ENCODE measurements at regions not wholly inside any gene's neighbourhood (a gene's known extent, or its start where the extent isn't known, plus 50 kb on each side); places are given as distances from the start of the nearest gene placed in this dataset.

- Mint-ChIP-seq H3K27ac (no peak overlapping the region), H3K27me3 (no peaks in the 10 kb centered on the region), H3K4me1 (no peaks in the 10 kb centered on the region), H3K36me3 (ENCODE audit: low read depth) (no peaks in the 10 kb centered on the region), H3K4me3 (no peak overlapping the region)
- ATAC-seq (no peak), DNase-seq (no peak)
- peaks cover 2% of the 10 kb centered on the region for H3K9me3 ChIP-seq (ENCODE audit: control insufficient read depth, low read length, poor library complexity, severe bottlenecking)
Measured at GRCh38 chr2:150710041-150710440, 222.6 kb upstream of the RND3 start.

- H3K27ac Mint-ChIP-seq: no peak overlapping the region
- no peak for DNase-seq
- no peaks in the 10 kb centered on the region for H3K4me1 Mint-ChIP-seq
- H3K4me3 Mint-ChIP-seq: no peak overlapping the region
- no peaks in the 10 kb centered on the region for H3K27me3 Mint-ChIP-seq
- no peaks in the 10 kb centered on the region for H3K36me3 Mint-ChIP-seq (ENCODE audit: low read depth)
- ATAC-seq: no peak
- no peaks in the 10 kb centered on the region for H3K9me3 ChIP-seq (ENCODE audit: control insufficient read depth, low read length, poor library complexity, severe bottlenecking)
Measured at GRCh38 chr2:150706561-150706960, 219.1 kb upstream of the RND3 start.

GRCh38 chr2:150705767-150706166, 218.3 kb upstream of the RND3 start:
- DNase-seq: no peak
- no peaks in the 10 kb centered on the region for H3K27me3 Mint-ChIP-seq
- no peaks in the 10 kb centered on the region for H3K4me1 Mint-ChIP-seq
- no peaks in the 10 kb centered on the region for H3K36me3 Mint-ChIP-seq (ENCODE audit: low read depth)
- H3K4me3 Mint-ChIP-seq: no peak overlapping the region
- no peak overlapping the region for H3K27ac Mint-ChIP-seq
- no peak for ATAC-seq
- no peaks in the 10 kb centered on the region for H3K9me3 ChIP-seq (ENCODE audit: control insufficient read depth, low read length, poor library complexity, severe bottlenecking)

- H3K36me3 Mint-ChIP-seq (ENCODE audit: low read depth): no peaks in the 10 kb centered on the region
- no peak overlapping the region for H3K27ac Mint-ChIP-seq
- H3K4me3 Mint-ChIP-seq: no peak overlapping the region
- H3K27me3 Mint-ChIP-seq: no peaks in the 10 kb centered on the region
- ATAC-seq: no peak
- H3K4me1 Mint-ChIP-seq: no peaks in the 10 kb centered on the region
- DNase-seq: no peak
- H3K9me3 ChIP-seq (ENCODE audit: control insufficient read depth, low read length, poor library complexity, severe bottlenecking): no peaks in the 10 kb centered on the region
Measured at GRCh38 chr2:150705357-150705756, 217.9 kb upstream of the RND3 start.

- Mint-ChIP-seq H3K27ac (no peak overlapping the region), H3K4me1 (no peaks in the 10 kb centered on the region), H3K36me3 (ENCODE audit: low read depth) (no peaks in the 10 kb centered on the region), H3K4me3 (no peak overlapping the region), H3K27me3 (no peaks in the 10 kb centered on the region)
- ATAC-seq (no peak), DNase-seq (no peak)
- no peaks in the 10 kb centered on the region for H3K9me3 ChIP-seq (ENCODE audit: control insufficient read depth, low read length, poor library complexity, severe bottlenecking)
Measured at GRCh38 chr2:150702791-150703190, 215.3 kb upstream of the RND3 start.

GRCh38 chr2:150700666-150701580, 213.5 kb upstream of the RND3 start:
- no peak for DNase-seq
- no peak overlapping the region for H3K27ac Mint-ChIP-seq
- no peaks in the 10 kb centered on the region for H3K36me3 Mint-ChIP-seq (ENCODE audit: low read depth)
- H3K27me3 Mint-ChIP-seq: no peaks in the 10 kb centered on the region
- no peaks in the 10 kb centered on the region for H3K4me1 Mint-ChIP-seq
- H3K9me3 ChIP-seq (ENCODE audit: control insufficient read depth, low read length, poor library complexity, severe bottlenecking): no peaks in the 10 kb centered on the region
- H3K4me3 Mint-ChIP-seq: no peak overlapping the region
- no peak for ATAC-seq

- no peak overlapping the region for H3K27ac Mint-ChIP-seq
- DNase-seq (no peak), ATAC-seq (no peak)
- no peak overlapping the region for H3K4me3 Mint-ChIP-seq
- H3K36me3 Mint-ChIP-seq (ENCODE audit: low read depth): no peaks in the 10 kb centered on the region
- no peaks in the 10 kb centered on the region for H3K9me3 ChIP-seq (ENCODE audit: control insufficient read depth, low read length, poor library complexity, severe bottlenecking)
- H3K27me3 Mint-ChIP-seq: no peaks in the 10 kb centered on the region
- H3K4me1 Mint-ChIP-seq: no peaks in the 10 kb centered on the region
Measured at GRCh38 chr2:150699218-150699617, 211.8 kb upstream of the RND3 start.

- no peak for ATAC-seq
Measured at GRCh38 chr2:150698016-150698661, 210.7 kb upstream of the RND3 start.

GRCh38 chr2:150697596-150697995, 210.1 kb upstream of the RND3 start:
- no peak overlapping the region for H3K4me3 Mint-ChIP-seq
- no peak overlapping the region for H3K27ac Mint-ChIP-seq
- ATAC-seq (no peak), DNase-seq (no peak)
- no peaks in the 10 kb centered on the region for H3K9me3 ChIP-seq (ENCODE audit: control insufficient read depth, low read length, poor library complexity, severe bottlenecking)
- H3K4me1 Mint-ChIP-seq: no peaks in the 10 kb centered on the region
- H3K36me3 Mint-ChIP-seq (ENCODE audit: low read depth): no peaks in the 10 kb centered on the region
- no peaks in the 10 kb centered on the region for H3K27me3 Mint-ChIP-seq

More at GRCh38 chr2:150698016-150698661, 210.7 kb upstream of the RND3 start:
- H3K9me3 ChIP-seq (ENCODE audit: control insufficient read depth, low read length, poor library complexity, severe bottlenecking): no peaks in the 10 kb centered on the region
- no peak for DNase-seq
- Mint-ChIP-seq H3K27me3 (no peaks in the 10 kb centered on the region), H3K36me3 (ENCODE audit: low read depth) (no peaks in the 10 kb centered on the region), H3K4me3 (no peak overlapping the region), H3K4me1 (no peaks in the 10 kb centered on the region), H3K27ac (no peak overlapping the region)

- ATAC-seq: no peak
- Mint-ChIP-seq H3K4me1 (no peaks in the 10 kb centered on the region), H3K4me3 (no peak overlapping the region), H3K27me3 (no peaks in the 10 kb centered on the region), H3K36me3 (ENCODE audit: low read depth) (no peaks in the 10 kb centered on the region), H3K27ac (no peak overlapping the region)
- H3K9me3 ChIP-seq (ENCODE audit: control insufficient read depth, low read length, poor library complexity, severe bottlenecking): no peaks in the 10 kb centered on the region
- no peak for DNase-seq
Measured at GRCh38 chr2:150695451-150696135, 208.1 kb upstream of the RND3 start.

- no peak for ATAC-seq
- DNase-seq: no peak
- no peak overlapping the region for H3K27ac Mint-ChIP-seq
- no peak overlapping the region for H3K4me3 Mint-ChIP-seq
- H3K27me3 Mint-ChIP-seq: no peaks in the 10 kb centered on the region
- H3K9me3 ChIP-seq (ENCODE audit: control insufficient read depth, low read length, poor library complexity, severe bottlenecking): no peaks in the 10 kb centered on the region
- H3K4me1 Mint-ChIP-seq: no peaks in the 10 kb centered on the region
- no peaks in the 10 kb centered on the region for H3K36me3 Mint-ChIP-seq (ENCODE audit: low read depth)
Measured at GRCh38 chr2:150693556-150693955, 206.1 kb upstream of the RND3 start.

- Mint-ChIP-seq H3K4me1 (no peaks in the 10 kb centered on the region), H3K36me3 (ENCODE audit: low read depth) (no peaks in the 10 kb centered on the region), H3K4me3 (no peak overlapping the region), H3K27ac (no peak overlapping the region), H3K27me3 (peaks cover under 1% of the 10 kb centered on the region)
- no peaks in the 10 kb centered on the region for H3K9me3 ChIP-seq (ENCODE audit: control insufficient read depth, low read length, poor library complexity, severe bottlenecking)
- no peak for DNase-seq
- ATAC-seq: no peak
Measured at GRCh38 chr2:150690870-150691269, 203.4 kb upstream of the RND3 start.

GRCh38 chr2:150690261-150690660, 202.8 kb upstream of the RND3 start:
- DNase-seq (no peak), ATAC-seq (no peak)
- peaks cover 5% of the 10 kb centered on the region for H3K27me3 Mint-ChIP-seq
- no peaks in the 10 kb centered on the region for H3K9me3 ChIP-seq (ENCODE audit: control insufficient read depth, low read length, poor library complexity, severe bottlenecking)
- H3K4me1 Mint-ChIP-seq: no peaks in the 10 kb centered on the region
- H3K4me3 Mint-ChIP-seq: no peak overlapping the region
- H3K36me3 Mint-ChIP-seq (ENCODE audit: low read depth): no peaks in the 10 kb centered on the region
- H3K27ac Mint-ChIP-seq: no peak overlapping the region
